HL-60 (cell line): ENCODE measurements at regions not wholly inside any gene's neighbourhood (a gene's known extent, or its start where the extent isn't known, plus 50 kb on each side); places are given as distances from the start of the nearest gene placed in this dataset.

Experiments
- DNase-seq, 2 experiments: peaks; one replicate each; pipeline ENCODE4 v3.0.0-alpha.2; 2010 to 2020; ENCODE audit warnings: low read depth in 1 of 2, low spot score in 1 of 2
- H3K27ac ChIP-seq: fragments of 250-450 bp; sonication (Bioruptor Pico); replicated peaks from 2 replicates; pipeline ENCODE4 v1.5.1; 2020; ENCODE audit warnings: mild to moderate bottlenecking, moderate library complexity
- H3K27me3 ChIP-seq: fragments of 250-450 bp; sonication (Bioruptor Pico); 2 replicates; pipeline ENCODE4 v1.5.1; 2021; ENCODE audit warnings: mild to moderate bottlenecking, moderate library complexity; ENCODE audit not compliant: insufficient read depth, poor library complexity, severe bottlenecking
- H3K4me3 ChIP-seq: replicated peaks from 2 replicates; pipeline ENCODE4 v1.5.1; 2011; ENCODE audit warnings: mild to moderate bottlenecking, control low read depth, low read length; ENCODE audit not compliant: insufficient read depth
- GABPA ChIP-seq: IDR thresholded peaks from 2 replicates; pipeline ENCODE4 v1.6.1; 2012; ENCODE audit warnings: low read depth
- POLR2AphosphoS5 ChIP-seq: IDR thresholded peaks from 2 replicates; pipeline ENCODE4 v1.6.1; 2012; ENCODE audit warnings: low read depth
- SPI1 ChIP-seq: IDR thresholded peaks from 2 replicates; pipeline ENCODE4 v1.6.1; 2012; ENCODE audit warnings: low read depth, mild to moderate bottlenecking, borderline replicate concordance
- TF ChIP-seq, protein P1 (sequence below): IDR thresholded peaks from one replicate; pipeline ENCODE4 v1.5.1; 2011; ENCODE audit warnings: low read length, control low read depth, inconsistent platforms; ENCODE audit not compliant: insufficient read depth
- TF ChIP-seq, protein P2 (sequence below): IDR thresholded peaks from 2 replicates; pipeline ENCODE4 v1.6.1; 2012; ENCODE audit warnings: low read depth; ENCODE audit not compliant: insufficient replicate concordance

DNA sequence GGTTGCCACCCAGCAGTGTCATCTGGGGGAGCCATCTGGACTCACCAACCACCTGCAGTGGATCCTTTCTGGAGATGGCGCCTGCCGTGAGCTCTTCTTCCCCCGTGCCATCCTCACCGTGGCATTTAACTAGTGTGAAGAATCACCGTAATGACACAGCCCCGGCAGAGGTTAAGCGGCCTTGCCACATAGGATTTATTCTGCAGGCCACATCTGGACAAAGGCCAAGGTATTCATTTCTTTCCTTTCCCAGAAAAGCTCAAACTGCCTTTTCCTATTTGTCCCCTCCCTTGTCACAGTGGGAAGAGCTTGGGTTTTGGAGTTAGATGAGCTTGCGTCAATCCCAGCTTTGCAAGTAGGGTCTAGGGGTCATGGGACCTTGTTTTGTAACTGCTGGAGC lies 88.4 kb downstream of the PXDC1 start:
- no peak for DNase-seq
- TF ChIP-seq POLR2AphosphoS5 (no peak), GABPA (no peak), SPI1 (no peak)
- TF ChIP-seq, protein P1, sequence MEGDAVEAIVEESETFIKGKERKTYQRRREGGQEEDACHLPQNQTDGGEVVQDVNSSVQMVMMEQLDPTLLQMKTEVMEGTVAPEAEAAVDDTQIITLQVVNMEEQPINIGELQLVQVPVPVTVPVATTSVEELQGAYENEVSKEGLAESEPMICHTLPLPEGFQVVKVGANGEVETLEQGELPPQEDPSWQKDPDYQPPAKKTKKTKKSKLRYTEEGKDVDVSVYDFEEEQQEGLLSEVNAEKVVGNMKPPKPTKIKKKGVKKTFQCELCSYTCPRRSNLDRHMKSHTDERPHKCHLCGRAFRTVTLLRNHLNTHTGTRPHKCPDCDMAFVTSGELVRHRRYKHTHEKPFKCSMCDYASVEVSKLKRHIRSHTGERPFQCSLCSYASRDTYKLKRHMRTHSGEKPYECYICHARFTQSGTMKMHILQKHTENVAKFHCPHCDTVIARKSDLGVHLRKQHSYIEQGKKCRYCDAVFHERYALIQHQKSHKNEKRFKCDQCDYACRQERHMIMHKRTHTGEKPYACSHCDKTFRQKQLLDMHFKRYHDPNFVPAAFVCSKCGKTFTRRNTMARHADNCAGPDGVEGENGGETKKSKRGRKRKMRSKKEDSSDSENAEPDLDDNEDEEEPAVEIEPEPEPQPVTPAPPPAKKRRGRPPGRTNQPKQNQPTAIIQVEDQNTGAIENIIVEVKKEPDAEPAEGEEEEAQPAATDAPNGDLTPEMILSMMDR = no peak
- TF ChIP-seq, protein P2, sequence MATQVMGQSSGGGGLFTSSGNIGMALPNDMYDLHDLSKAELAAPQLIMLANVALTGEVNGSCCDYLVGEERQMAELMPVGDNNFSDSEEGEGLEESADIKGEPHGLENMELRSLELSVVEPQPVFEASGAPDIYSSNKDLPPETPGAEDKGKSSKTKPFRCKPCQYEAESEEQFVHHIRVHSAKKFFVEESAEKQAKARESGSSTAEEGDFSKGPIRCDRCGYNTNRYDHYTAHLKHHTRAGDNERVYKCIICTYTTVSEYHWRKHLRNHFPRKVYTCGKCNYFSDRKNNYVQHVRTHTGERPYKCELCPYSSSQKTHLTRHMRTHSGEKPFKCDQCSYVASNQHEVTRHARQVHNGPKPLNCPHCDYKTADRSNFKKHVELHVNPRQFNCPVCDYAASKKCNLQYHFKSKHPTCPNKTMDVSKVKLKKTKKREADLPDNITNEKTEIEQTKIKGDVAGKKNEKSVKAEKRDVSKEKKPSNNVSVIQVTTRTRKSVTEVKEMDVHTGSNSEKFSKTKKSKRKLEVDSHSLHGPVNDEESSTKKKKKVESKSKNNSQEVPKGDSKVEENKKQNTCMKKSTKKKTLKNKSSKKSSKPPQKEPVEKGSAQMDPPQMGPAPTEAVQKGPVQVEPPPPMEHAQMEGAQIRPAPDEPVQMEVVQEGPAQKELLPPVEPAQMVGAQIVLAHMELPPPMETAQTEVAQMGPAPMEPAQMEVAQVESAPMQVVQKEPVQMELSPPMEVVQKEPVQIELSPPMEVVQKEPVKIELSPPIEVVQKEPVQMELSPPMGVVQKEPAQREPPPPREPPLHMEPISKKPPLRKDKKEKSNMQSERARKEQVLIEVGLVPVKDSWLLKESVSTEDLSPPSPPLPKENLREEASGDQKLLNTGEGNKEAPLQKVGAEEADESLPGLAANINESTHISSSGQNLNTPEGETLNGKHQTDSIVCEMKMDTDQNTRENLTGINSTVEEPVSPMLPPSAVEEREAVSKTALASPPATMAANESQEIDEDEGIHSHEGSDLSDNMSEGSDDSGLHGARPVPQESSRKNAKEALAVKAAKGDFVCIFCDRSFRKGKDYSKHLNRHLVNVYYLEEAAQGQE = no peak
- Histone ChIP-seq H3K4me3 (no peak overlapping the region), H3K27ac (no peak overlapping the region), H3K27me3 (no peaks in the 10 kb centered on the region)

DNA sequence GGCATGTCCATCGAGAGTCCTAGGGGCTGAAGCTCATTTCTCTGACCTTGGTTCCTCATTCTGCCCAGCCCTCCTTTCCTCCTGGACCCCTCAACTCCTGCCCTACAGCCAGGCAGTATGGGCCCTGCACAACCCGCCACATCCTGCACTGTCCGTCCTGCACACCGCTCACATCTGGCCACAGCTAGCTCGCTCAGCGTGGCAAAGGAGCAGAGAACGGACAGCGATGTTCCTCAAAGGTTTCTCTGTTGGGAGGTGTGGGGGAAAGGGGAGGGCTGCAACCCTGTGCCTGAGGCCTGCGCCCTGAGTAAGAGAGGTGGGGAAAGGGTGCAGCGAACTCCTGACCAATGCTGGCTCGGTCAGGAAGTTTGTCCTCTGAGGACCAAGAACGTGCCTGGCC lies 90.1 kb downstream of the PXDC1 start:
- no peak for DNase-seq
- no peak overlapping the region for H3K27ac ChIP-seq
- H3K4me3 ChIP-seq = no peak overlapping the region
- TF ChIP-seq, protein P2 = no peak
- TF ChIP-seq, protein P1 = no peak
- TF ChIP-seq POLR2AphosphoS5 = no peak
- no peaks in the 10 kb centered on the region for H3K27me3 ChIP-seq

DNA sequence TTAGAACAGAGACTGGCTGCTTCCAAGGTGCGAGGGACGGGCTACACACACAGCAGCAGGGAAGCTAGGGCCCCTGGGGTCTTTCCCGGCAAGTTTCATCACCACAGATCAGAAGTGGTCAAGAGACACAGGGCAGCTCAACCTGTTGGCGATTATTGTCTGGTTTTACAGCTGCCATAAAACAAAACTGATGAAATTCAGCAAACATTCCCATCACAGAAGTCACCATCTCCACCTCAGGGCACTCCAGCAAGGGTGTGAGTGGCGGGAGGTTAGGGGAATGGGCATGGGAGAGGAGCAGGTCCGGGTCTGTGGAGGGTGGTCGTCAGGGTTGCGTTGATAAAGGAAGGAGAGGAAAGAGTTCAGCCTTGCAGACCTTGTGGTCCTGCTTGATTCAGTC lies 91.0 kb downstream of the PXDC1 start:
- Histone ChIP-seq H3K27me3 (no peaks in the 10 kb centered on the region), H3K4me3 (no peak overlapping the region), H3K27ac (no peak overlapping the region)
- TF ChIP-seq POLR2AphosphoS5 = no peak
- TF ChIP-seq SPI1 = no peak
- TF ChIP-seq, protein P1 = no peak
- no peak for TF ChIP-seq GABPA
- TF ChIP-seq, protein P2 = no peak
- DNase-seq = no peak
